ENCODE measurements at regions not wholly inside any gene's neighbourhood (a gene's known extent, or its start where the extent isn't known, plus 50 kb on each side); places are given as distances from the start of the nearest gene placed in this dataset.

- Histone ChIP-seq H3K4me1 (peaks cover 16% of the 10 kb centered on the region), H3K9me3 (replicated peaks) (peaks cover 7% of the 10 kb centered on the region), H3K4me3 (no peak overlapping the region), H3K27ac (replicated peaks) (no peak overlapping the region), H3K36me3 (no peaks in the 10 kb centered on the region), H3K27me3 (ENCODE audit: low read depth) (no peaks in the 10 kb centered on the region)
- no peak for TF ChIP-seq CTCF (IDR thresholded peaks at IDR 0.05; ENCODE audit: borderline replicate concordance)
- no peak for DNase-seq
- intact Hi-C loops (cut with micrococcal nuclease): no loop called here
Measured at GRCh38 chr3:107218864-107219269, 158.4 kb upstream of the CCDC54 start.

- H3K36me3 ChIP-seq: no peaks in the 10 kb centered on the region
- no peaks in the 10 kb centered on the region for H3K9me3 ChIP-seq (replicated peaks)
- intact Hi-C loops (cut with micrococcal nuclease): no loop called here
- H3K27me3 ChIP-seq (ENCODE audit: low read depth): no peaks in the 10 kb centered on the region
- DNase-seq: no peak
- peaks cover 16% of the 10 kb centered on the region for H3K4me1 ChIP-seq
- H3K27ac ChIP-seq (replicated peaks): no peak overlapping the region
- no peak for TF ChIP-seq CTCF (IDR thresholded peaks at IDR 0.05; ENCODE audit: borderline replicate concordance)
- no peak overlapping the region for H3K4me3 ChIP-seq
Measured at GRCh38 chr3:107220538-107220937, 156.7 kb upstream of the CCDC54 start.

- no peaks in the 10 kb centered on the region for H3K36me3 ChIP-seq
- H3K27me3 ChIP-seq (ENCODE audit: low read depth): no peaks in the 10 kb centered on the region
- no peak for TF ChIP-seq CTCF (IDR thresholded peaks at IDR 0.05; ENCODE audit: borderline replicate concordance)
Measured at GRCh38 chr3:107221856-107222255, 155.4 kb upstream of the CCDC54 start.

GRCh38 chr3:107222907-107223306 lies 154.3 kb upstream of the CCDC54 start:
- Histone ChIP-seq H3K27ac (replicated peaks) (no peak overlapping the region), H3K4me3 (no peak overlapping the region), H3K9me3 (replicated peaks) (no peaks in the 10 kb centered on the region), H3K27me3 (ENCODE audit: low read depth) (no peaks in the 10 kb centered on the region), H3K4me1 (peaks cover 9% of the 10 kb centered on the region), H3K36me3 (no peaks in the 10 kb centered on the region)
- intact Hi-C loops (cut with micrococcal nuclease): no loop called here
- TF ChIP-seq CTCF (IDR thresholded peaks at IDR 0.05; ENCODE audit: borderline replicate concordance): no peak
- DNase-seq: no peak

More at GRCh38 chr3:107221856-107222255, 155.4 kb upstream of the CCDC54 start:
- Histone ChIP-seq H3K27ac (replicated peaks) (no peak overlapping the region), H3K9me3 (replicated peaks) (no peaks in the 10 kb centered on the region), H3K4me3 (no peak overlapping the region), H3K4me1 (peaks cover 9% of the 10 kb centered on the region)
- DNase-seq: no peak
- intact Hi-C loops (cut with micrococcal nuclease): no loop called here

GRCh38 chr3:107224026-107224596 lies 153.1 kb upstream of the CCDC54 start:
- Histone ChIP-seq H3K27ac (replicated peaks) (no peak overlapping the region), H3K4me1 (peaks cover under 1% of the 10 kb centered on the region), H3K9me3 (replicated peaks) (no peaks in the 10 kb centered on the region), H3K36me3 (no peaks in the 10 kb centered on the region), H3K27me3 (ENCODE audit: low read depth) (no peaks in the 10 kb centered on the region), H3K4me3 (no peak overlapping the region)
- DNase-seq: no peak
- no peak for TF ChIP-seq CTCF (IDR thresholded peaks at IDR 0.05; ENCODE audit: borderline replicate concordance)
- intact Hi-C loops (cut with micrococcal nuclease): no loop called here
